ENCODE measurements at regions not wholly inside any gene's neighbourhood (a gene's known extent, or its start where the extent isn't known, plus 50 kb on each side); places are given as distances from the start of the nearest gene placed in this dataset.
"Not testable (repeated sequence)": the region's sequence is repeated elsewhere in the genome, so short reads cannot be mapped to it uniquely, and the experiment has no call there.

DNA sequence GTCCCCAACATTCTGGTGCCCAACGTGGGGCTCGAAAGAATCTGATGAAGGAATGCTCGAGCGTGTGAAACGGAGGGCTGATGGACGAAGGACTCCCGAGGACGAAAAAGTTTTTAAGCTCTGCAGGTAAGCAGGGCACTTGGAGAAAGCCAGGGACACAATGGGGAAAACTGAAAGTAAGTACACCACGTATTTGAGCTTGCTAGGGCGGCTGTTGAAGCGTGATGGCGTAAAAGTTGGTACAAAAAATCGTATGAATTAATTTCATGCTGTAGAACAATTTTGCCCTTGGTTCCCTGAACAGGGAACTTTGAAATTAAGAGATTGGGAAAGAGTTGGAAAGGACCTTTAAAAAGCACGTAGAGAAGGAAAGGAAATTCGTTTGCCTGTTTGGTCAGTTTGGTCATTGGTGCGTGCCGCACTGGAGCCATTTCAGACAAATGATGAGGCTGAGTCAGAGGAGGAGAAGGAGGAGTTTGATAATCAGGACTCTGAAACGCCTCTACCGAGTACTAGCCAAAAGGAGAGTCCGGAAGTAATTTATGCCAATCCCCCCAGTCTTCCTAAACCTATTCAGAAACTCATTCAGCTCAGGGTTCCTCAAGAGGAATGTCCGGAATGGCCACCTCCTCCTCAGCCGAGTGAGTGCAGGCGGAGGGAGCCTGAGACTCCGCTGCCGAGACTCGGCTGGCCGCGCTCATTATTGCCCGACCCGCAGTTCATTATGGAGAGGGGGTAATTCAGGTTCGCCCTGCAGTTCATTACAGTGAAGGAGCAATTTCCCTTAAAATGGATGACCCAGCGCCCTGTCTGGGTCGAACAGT lies 59.2 kb upstream of the PRSS16 start:
- Histone ChIP-seq H3K27me3 (ENCODE audit: insufficient read depth, low read length) (no peaks in the 10 kb centered on the region), H4K20me1 (ENCODE audit: insufficient read depth, low read length) (no peaks in the 10 kb centered on the region), H3K36me3 (ENCODE audit: insufficient read depth, low read length) (no peaks in the 10 kb centered on the region), H3K4me2 (ENCODE audit: low read length) (peak overlapping the region; percentile 90), H2AFZ (ENCODE audit: low read depth, low read length) (peak overlapping the region; percentile 95), H3K9me3 (ENCODE audit: insufficient read depth, low read depth, low read length) (no peaks in the 10 kb centered on the region), H3K4me3 (ENCODE audit: insufficient read depth, low read depth, low read length) (peak overlapping the region; percentile 86), H3K9ac (ENCODE audit: low read length) (peak overlapping the region; percentile 80), H3K27ac (ENCODE audit: low read depth, low read length) (peak overlapping the region; percentile 59), H3K4me1 (ENCODE audit: insufficient read depth, low read length) (no peaks in the 10 kb centered on the region), H3K79me2 (ENCODE audit: insufficient read depth, low read length) (no peaks in the 10 kb centered on the region)
- H3K9me3 Mint-ChIP-seq (ENCODE audit: unreplicated experiment) = no peaks in the 10 kb centered on the region
- DNase-seq (ENCODE audit: low read depth) (peak; percentile 79), FAIRE-seq (no peak)
- peaks cover 4% of the 10 kb centered on the region for H3K27me3 Mint-ChIP-seq (ENCODE audit: low read depth, unreplicated experiment)
- H3K4me3 Mint-ChIP-seq (ENCODE audit: unreplicated experiment) = peak overlapping the region; percentile 91
- peak overlapping the region; percentile 77 for H3K27ac Mint-ChIP-seq (ENCODE audit: unreplicated experiment)
- no peaks in the 10 kb centered on the region for H3K4me1 Mint-ChIP-seq (ENCODE audit: low read depth, unreplicated experiment)
- TF ChIP-seq, protein P1, sequence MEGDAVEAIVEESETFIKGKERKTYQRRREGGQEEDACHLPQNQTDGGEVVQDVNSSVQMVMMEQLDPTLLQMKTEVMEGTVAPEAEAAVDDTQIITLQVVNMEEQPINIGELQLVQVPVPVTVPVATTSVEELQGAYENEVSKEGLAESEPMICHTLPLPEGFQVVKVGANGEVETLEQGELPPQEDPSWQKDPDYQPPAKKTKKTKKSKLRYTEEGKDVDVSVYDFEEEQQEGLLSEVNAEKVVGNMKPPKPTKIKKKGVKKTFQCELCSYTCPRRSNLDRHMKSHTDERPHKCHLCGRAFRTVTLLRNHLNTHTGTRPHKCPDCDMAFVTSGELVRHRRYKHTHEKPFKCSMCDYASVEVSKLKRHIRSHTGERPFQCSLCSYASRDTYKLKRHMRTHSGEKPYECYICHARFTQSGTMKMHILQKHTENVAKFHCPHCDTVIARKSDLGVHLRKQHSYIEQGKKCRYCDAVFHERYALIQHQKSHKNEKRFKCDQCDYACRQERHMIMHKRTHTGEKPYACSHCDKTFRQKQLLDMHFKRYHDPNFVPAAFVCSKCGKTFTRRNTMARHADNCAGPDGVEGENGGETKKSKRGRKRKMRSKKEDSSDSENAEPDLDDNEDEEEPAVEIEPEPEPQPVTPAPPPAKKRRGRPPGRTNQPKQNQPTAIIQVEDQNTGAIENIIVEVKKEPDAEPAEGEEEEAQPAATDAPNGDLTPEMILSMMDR (IDR thresholded peaks at IDR 0.05; ENCODE audit: insufficient read depth, low read depth, low read length) = no peak
- no peak for TF ChIP-seq EZH2 (IDR thresholded peaks at IDR 0.05; ENCODE audit: insufficient read depth, low read length)
- H3K36me3 Mint-ChIP-seq (ENCODE audit: low read depth, unreplicated experiment) = no peaks in the 10 kb centered on the region

DNA sequence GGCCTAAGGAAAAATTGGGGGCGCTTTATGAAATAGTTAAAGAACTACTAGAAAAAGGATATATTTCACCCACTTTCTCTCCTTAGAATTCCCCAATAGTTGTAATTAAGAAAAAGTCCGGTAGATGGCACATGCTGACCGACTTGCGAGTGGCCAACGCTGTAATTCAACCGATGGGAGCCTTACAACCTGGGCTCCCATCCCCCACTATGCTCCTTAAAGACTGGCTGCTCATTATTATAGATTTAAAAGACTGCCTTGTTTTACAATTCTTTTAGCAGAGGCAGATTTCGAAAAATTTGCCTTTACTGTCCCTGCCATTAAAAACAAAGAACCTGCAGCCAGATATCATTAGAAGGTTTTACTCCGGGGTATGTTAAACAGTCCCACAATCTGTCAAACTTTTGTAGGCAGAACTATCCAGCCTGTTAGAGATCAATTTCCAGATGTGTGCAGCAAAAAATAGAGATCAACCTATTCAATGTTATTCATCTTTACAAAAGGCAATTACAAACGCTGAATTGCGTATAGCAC lies 58.5 kb upstream of the PRSS16 start:
- H3K4me2 ChIP-seq (ENCODE audit: low read length) = peak overlapping the region; percentile 90
- H3K36me3 ChIP-seq (ENCODE audit: insufficient read depth, low read length) = no peaks in the 10 kb centered on the region
- H3K27ac ChIP-seq (ENCODE audit: low read depth, low read length) = peak overlapping the region; percentile 59
- no peaks in the 10 kb centered on the region for H4K20me1 ChIP-seq (ENCODE audit: insufficient read depth, low read length)
- no peaks in the 10 kb centered on the region for H3K9me3 ChIP-seq (ENCODE audit: insufficient read depth, low read depth, low read length)
- H2AFZ ChIP-seq (ENCODE audit: low read depth, low read length) = peak overlapping the region; percentile 95
- peak overlapping the region; percentile 86 for H3K4me3 ChIP-seq (ENCODE audit: insufficient read depth, low read depth, low read length)
- H3K27me3 ChIP-seq (ENCODE audit: insufficient read depth, low read length) = no peaks in the 10 kb centered on the region
- Mint-ChIP-seq H3K27me3 (ENCODE audit: low read depth, unreplicated experiment) (peaks cover 4% of the 10 kb centered on the region), H3K9me3 (ENCODE audit: unreplicated experiment) (no peaks in the 10 kb centered on the region), H3K36me3 (ENCODE audit: low read depth, unreplicated experiment) (no peaks in the 10 kb centered on the region), H3K27ac (ENCODE audit: unreplicated experiment) (peak overlapping the region; percentile 77), H3K4me3 (ENCODE audit: unreplicated experiment) (peak overlapping the region; percentile 91), H3K4me1 (ENCODE audit: low read depth, unreplicated experiment) (no peaks in the 10 kb centered on the region)
- no peaks in the 10 kb centered on the region for H3K79me2 ChIP-seq (ENCODE audit: insufficient read depth, low read length)
- H3K4me1 ChIP-seq (ENCODE audit: insufficient read depth, low read length) = no peaks in the 10 kb centered on the region
- FAIRE-seq (no peak), DNase-seq (ENCODE audit: low read depth) (peak; percentile 57)
- TF ChIP-seq, protein P1 (IDR thresholded peaks at IDR 0.05; ENCODE audit: insufficient read depth, low read depth, low read length) = peak; percentile 71
- no peak for TF ChIP-seq EZH2 (IDR thresholded peaks at IDR 0.05; ENCODE audit: insufficient read depth, low read length)
- peak overlapping the region; percentile 80 for H3K9ac ChIP-seq (ENCODE audit: low read length)

DNA sequence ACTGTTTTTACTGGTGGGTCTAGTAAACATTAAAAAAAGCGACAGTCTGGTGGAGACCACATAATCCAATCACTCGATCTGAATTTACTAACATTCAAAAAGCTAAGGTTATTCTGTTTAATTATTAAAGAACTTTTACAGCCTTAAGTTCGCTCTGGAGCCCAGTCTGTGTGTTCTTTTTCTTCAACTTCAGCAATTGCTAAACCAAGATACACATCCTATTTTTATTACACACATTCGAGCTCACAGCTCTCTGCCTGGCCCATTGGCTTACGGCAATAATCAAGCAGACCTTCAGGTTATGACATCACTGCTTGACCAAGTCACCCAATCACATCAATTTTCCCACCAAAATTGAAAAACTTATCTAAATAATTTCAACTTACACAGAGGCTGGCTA lies 57.4 kb upstream of the PRSS16 start:
- Histone ChIP-seq H4K20me1 (ENCODE audit: insufficient read depth, low read length) (no peaks in the 10 kb centered on the region), H2AFZ (ENCODE audit: low read depth, low read length) (no peak overlapping the region), H3K79me2 (ENCODE audit: insufficient read depth, low read length) (no peaks in the 10 kb centered on the region), H3K27me3 (ENCODE audit: insufficient read depth, low read length) (no peaks in the 10 kb centered on the region), H3K27ac (ENCODE audit: low read depth, low read length) (no peak overlapping the region), H3K9ac (ENCODE audit: low read length) (no peak overlapping the region), H3K9me3 (ENCODE audit: insufficient read depth, low read depth, low read length) (no peaks in the 10 kb centered on the region), H3K36me3 (ENCODE audit: insufficient read depth, low read length) (no peaks in the 10 kb centered on the region), H3K4me2 (ENCODE audit: low read length) (no peak overlapping the region), H3K4me1 (ENCODE audit: insufficient read depth, low read length) (no peaks in the 10 kb centered on the region), H3K4me3 (ENCODE audit: insufficient read depth, low read depth, low read length) (no peak overlapping the region)
- FAIRE-seq = no peak
- no peak overlapping the region for H3K4me3 Mint-ChIP-seq (ENCODE audit: unreplicated experiment)
- no peaks in the 10 kb centered on the region for H3K4me1 Mint-ChIP-seq (ENCODE audit: low read depth, unreplicated experiment)
- no peaks in the 10 kb centered on the region for H3K36me3 Mint-ChIP-seq (ENCODE audit: low read depth, unreplicated experiment)
- no peaks in the 10 kb centered on the region for H3K9me3 Mint-ChIP-seq (ENCODE audit: unreplicated experiment)
- H3K27ac Mint-ChIP-seq (ENCODE audit: unreplicated experiment) = no peak overlapping the region
- TF ChIP-seq, protein P1 (IDR thresholded peaks at IDR 0.05; ENCODE audit: insufficient read depth, low read depth, low read length) = no peak
- no peak for TF ChIP-seq EZH2 (IDR thresholded peaks at IDR 0.05; ENCODE audit: insufficient read depth, low read length)
- peaks cover 2% of the 10 kb centered on the region for H3K27me3 Mint-ChIP-seq (ENCODE audit: low read depth, unreplicated experiment)
- no peak for DNase-seq (ENCODE audit: low read depth)

DNA sequence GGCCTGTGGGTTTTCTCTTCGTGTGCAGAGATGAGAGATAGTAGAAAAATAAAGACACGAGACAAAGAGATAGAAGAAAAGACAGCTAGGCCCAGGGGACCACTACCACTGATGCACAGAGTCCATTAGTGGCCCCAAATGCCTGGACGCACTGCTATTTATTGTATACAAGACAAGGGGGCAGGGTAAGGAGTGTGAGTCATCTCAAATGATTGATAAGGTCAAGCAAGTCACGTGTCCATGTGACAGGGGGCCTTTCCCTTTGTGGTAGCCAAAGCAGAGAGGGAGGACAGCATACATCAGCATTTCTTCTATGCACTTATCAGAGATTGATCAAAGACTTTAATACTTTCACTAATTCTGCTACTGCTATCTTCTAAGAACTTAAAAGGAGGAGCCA lies 53.0 kb upstream of the PRSS16 start:
- not testable (repeated sequence) for H3K4me3 ChIP-seq (ENCODE audit: insufficient read depth, low read depth, low read length); H3K36me3 ChIP-seq (ENCODE audit: insufficient read depth, low read length); H4K20me1 ChIP-seq (ENCODE audit: insufficient read depth, low read length); H3K27ac ChIP-seq (ENCODE audit: low read depth, low read length); H3K36me3 Mint-ChIP-seq (ENCODE audit: low read depth, unreplicated experiment); H3K4me1 Mint-ChIP-seq (ENCODE audit: low read depth, unreplicated experiment); H3K27me3 ChIP-seq (ENCODE audit: insufficient read depth, low read length); FAIRE-seq; H3K9me3 ChIP-seq (ENCODE audit: insufficient read depth, low read depth, low read length); H3K9ac ChIP-seq (ENCODE audit: low read length); H3K27me3 Mint-ChIP-seq (ENCODE audit: low read depth, unreplicated experiment); H3K4me1 ChIP-seq (ENCODE audit: insufficient read depth, low read length); H3K4me3 Mint-ChIP-seq (ENCODE audit: unreplicated experiment); H3K4me2 ChIP-seq (ENCODE audit: low read length); H3K9me3 Mint-ChIP-seq (ENCODE audit: unreplicated experiment); DNase-seq (ENCODE audit: low read depth); H3K79me2 ChIP-seq (ENCODE audit: insufficient read depth, low read length); H2AFZ ChIP-seq (ENCODE audit: low read depth, low read length); H3K27ac Mint-ChIP-seq (ENCODE audit: unreplicated experiment)

Data from astrocyte (in vitro differentiated cells and primary cell).